C4-2B (cell line): ENCODE measurements at regions not wholly inside any gene's neighbourhood (a gene's known extent, or its start where the extent isn't known, plus 50 kb on each side); places are given as distances from the start of the nearest gene placed in this dataset.

ENCODE experiments used
- ZFX ChIP-seq: fragments of 450-650 bp; IDR thresholded peaks from 2 replicates; pipeline ENCODE4 v1.6.1; 2017
- TF ChIP-seq, protein P1 (sequence below): fragments of 450-650 bp; conservative IDR thresholded peaks from 2 replicates; pipeline ENCODE4 v1.5.1; 2017; ENCODE audit warnings: mild to moderate bottlenecking

GRCh38 chr2:192566863-192567262, 372.1 kb upstream of the TMEFF2 start:
- TF ChIP-seq, protein P1, sequence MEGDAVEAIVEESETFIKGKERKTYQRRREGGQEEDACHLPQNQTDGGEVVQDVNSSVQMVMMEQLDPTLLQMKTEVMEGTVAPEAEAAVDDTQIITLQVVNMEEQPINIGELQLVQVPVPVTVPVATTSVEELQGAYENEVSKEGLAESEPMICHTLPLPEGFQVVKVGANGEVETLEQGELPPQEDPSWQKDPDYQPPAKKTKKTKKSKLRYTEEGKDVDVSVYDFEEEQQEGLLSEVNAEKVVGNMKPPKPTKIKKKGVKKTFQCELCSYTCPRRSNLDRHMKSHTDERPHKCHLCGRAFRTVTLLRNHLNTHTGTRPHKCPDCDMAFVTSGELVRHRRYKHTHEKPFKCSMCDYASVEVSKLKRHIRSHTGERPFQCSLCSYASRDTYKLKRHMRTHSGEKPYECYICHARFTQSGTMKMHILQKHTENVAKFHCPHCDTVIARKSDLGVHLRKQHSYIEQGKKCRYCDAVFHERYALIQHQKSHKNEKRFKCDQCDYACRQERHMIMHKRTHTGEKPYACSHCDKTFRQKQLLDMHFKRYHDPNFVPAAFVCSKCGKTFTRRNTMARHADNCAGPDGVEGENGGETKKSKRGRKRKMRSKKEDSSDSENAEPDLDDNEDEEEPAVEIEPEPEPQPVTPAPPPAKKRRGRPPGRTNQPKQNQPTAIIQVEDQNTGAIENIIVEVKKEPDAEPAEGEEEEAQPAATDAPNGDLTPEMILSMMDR = no peak
- no peak for TF ChIP-seq ZFX
